GM08714 (cell line): ENCODE measurements at regions not wholly inside any gene's neighbourhood (a gene's known extent, or its start where the extent isn't known, plus 50 kb on each side); places are given as distances from the start of the nearest gene placed in this dataset.

Source experiments
- H3K4me3 ChIP-seq: fragments of 200-500 bp; sonication (Bioruptor generic); 2 replicates; pipeline ENCODE4 v1.5.1; 2014; ENCODE audit warnings: mild to moderate bottlenecking, low read length, inconsistent platforms
- ZNF274 ChIP-seq: IDR thresholded peaks from 2 replicates; pipeline ENCODE4 v1.6.1; 2012; ENCODE audit warnings: mild to moderate bottlenecking, low read depth, low read length

DNA sequence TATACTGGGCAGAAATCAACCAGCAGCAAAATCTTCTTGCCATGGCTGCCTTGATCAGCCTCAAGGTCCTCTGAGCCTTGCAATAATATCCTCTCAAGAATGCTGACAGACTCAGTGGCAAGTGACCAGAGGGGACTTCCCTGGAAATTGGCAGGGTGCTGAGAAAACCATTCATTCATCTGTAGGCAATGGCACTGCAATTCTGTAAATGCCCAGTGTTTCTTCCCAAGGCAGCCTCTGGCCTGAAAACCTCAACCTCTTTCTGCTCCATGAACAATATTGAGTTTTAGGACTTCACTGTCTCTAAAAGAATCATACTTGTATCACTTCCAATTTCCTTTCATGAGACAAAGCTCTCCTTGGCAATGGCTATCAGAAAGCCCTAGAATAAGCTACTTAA, 754.3 kb upstream of the TENM3 start:
- H3K4me3 ChIP-seq: no peak overlapping the region
- TF ChIP-seq ZNF274: no peak

DNA sequence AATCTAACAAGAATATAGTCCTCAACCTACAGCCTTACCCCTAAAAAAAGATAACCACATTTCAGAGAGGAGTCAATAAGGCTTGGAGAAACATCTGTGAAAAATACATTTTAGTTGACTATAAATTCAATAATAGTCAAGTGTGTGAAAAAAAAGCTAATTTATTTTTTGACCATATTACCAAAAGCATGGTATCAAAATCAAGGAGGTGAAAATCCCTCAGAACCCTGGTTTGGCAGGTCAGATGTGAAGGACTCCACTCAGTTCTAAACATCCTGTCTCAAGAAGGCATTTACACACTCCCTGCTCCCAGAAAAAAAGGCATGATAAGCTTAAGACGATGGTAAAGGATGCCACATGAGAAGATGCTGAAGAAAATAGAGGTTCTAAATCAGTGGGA, 745.1 kb upstream of the TENM3 start:
- no peak for TF ChIP-seq ZNF274
- H3K4me3 ChIP-seq: no peak overlapping the region

GRCh38 chr4:181502611-181503010, 740.6 kb upstream of the TENM3 start:
- H3K4me3 ChIP-seq: no peak overlapping the region
- no peak for TF ChIP-seq ZNF274

DNA sequence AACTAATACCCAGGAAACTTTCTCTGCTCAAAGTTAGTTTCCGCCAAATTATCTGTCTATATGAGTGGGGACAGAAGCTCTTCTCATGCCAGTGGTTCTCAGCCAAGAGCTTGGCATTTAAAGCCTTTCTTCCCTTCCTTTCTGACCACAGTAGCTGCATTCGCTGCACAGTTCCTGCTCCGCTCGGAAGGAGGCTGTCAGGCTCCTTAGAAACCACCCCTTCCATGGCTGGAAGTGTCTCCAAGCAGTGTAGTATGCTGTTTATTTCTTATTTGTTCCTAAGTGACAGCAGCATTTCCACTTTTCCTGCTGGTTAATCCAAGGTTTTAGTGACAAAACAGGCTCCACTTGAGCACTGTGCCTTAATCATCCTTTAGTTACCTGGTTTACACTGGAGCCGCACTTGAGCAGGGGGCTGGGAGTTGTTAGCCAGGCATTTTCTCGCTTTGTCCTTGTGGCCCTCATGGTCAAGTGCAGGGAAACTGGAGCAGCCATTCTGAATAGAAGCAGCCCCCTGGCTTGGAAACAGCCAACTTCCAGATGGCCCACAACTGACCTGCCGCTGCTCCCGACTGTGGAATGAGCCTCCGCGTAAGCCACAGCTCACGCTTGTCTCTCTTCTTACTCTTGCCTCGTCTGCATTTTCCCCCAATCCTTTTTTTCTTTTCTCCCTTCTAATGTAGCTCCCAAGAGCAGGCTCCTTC, 739.4 kb upstream of the TENM3 start:
- no peak overlapping the region for H3K4me3 ChIP-seq
- TF ChIP-seq ZNF274: no peak

DNA sequence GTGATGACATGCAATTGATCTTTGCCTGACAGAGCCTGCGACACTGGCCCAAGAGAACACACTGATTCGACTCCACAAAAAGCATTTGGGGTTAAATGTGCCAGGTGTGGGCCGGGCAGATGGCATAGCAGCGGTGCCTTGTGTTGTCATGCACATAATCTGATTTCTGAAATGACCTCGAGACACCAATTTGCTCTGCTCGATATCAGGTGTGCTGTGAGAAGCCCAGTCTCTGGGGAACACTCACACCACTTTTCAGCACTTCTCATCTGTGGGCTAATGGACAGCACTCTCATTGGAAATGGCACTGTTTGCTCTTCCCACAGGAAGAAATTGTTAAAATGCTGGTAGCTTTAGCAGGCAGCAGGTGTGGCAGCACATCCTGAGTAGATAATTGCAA, 738.3 kb upstream of the TENM3 start:
- TF ChIP-seq ZNF274: no peak
- H3K4me3 ChIP-seq: no peak overlapping the region

DNA sequence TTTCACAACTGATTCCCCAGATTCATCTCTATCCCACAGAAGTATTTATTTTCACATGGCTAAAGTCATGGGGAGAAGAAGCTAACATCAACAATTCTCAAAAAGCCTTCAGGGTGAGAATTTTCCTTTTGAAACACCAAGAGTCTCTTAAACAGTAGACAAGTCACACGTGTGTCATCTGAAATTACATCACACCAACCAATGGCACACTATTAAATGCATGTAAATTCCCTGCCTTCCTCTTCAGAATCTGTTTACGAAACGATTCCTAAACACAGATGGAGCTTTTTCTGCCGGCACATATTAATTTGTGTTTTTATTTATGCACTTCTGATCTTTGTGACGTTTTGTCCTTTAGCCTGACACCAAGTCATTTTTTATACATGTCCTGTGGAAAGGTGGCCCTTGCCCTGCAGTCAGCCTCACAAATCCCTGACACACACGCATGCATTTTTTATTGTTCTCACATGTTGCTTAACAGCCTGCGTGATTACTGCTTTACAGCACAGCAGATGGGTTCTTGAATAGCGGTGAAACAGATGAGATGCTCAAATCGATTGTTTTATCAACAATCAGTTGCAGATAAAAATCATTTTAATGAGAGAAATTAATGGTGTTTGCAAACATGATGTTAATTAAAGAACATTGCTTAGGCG, 735.9 kb upstream of the TENM3 start:
- no peak for TF ChIP-seq ZNF274
- no peak overlapping the region for H3K4me3 ChIP-seq

- no peak overlapping the region for H3K4me3 ChIP-seq
- TF ChIP-seq ZNF274: no peak
These were observed 735.3 kb upstream of the TENM3 start for GRCh38 chr4:181507938-181508337.

DNA sequence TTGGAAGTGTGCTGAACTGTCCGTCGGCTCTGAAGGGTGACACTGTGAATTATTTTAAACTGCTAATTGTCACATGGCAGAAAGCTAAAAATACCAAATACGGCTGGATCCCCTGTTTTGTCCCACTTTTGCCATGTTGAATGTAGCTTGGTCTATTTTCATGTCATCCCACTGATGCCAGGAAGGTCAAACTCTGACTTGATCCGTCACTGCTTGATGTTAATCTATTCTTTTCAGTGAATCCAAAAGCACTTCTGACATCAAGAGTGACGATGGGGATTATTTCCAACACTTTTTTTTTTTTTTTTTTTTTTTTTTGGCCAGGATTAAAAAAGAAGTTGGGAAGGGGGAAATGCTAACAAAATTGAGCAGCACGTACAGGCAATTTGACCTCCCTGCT, 734.6 kb upstream of the TENM3 start:
- no peak for TF ChIP-seq ZNF274
- no peak overlapping the region for H3K4me3 ChIP-seq

- TF ChIP-seq ZNF274: no peak
- no peak overlapping the region for H3K4me3 ChIP-seq
These were observed 734.1 kb upstream of the TENM3 start for GRCh38 chr4:181509073-181509472.

DNA sequence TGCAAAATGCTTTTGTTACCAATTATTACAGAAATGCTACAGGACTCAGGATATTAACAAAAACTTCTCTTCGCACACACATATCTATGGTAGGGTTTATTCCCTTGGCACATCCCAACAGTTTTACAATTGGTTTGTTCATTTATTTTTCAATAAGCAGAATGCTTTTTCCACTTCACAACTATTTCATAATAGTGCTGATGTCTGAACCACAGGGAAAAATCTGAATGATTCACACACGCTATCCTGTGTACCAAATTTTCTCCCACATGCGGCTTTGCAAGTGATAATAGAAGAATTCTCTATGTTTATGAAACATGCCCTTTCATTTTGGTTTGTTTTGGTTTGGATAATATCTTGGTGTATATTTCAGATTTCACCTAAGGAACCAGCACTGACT, 725.7 kb upstream of the TENM3 start:
- no peak for TF ChIP-seq ZNF274
- H3K4me3 ChIP-seq: no peak overlapping the region

DNA sequence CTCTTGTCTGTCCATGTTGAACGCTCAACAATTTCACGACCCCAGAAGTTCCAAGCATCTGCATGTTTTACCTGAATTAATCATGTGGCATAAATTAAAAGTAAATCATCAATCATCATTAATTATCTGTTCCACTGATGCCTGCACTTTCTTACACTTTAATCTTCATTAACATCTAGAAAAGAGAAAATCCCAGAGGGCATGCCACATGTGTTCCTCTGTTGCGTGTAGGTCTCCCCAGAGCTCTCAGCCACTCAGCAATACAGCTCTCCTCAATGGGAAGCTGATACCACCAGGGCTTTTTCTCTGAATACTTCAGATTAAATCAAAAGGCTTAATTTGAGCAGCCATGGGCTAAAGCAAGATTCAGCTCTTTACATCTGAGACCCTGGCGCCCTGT, 722.4 kb upstream of the TENM3 start:
- no peak for TF ChIP-seq ZNF274
- H3K4me3 ChIP-seq: no peak overlapping the region

GRCh38 chr4:181523973-181524372, 719.2 kb upstream of the TENM3 start:
- no peak for TF ChIP-seq ZNF274
- H3K4me3 ChIP-seq: no peak overlapping the region

DNA sequence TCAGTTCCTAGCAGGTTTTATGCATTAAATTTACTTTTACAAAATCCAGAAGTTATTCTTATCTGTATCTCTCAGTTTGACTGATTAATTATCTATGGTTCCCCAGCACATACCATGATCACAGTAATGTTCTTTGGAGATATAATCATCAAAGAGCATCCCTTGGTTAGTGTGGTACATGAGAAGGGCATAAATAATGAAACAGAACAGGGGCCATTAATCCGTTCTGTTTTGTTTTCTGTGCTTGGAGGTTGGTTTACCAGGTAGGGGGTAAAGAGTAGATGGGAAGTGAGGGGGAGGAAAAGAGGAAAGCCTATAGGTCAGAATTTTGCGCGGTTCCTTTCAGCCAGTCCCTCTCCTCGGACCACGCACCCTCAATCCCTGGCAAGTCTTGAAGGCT, 718.7 kb upstream of the TENM3 start:
- TF ChIP-seq ZNF274: no peak
- no peak overlapping the region for H3K4me3 ChIP-seq

DNA sequence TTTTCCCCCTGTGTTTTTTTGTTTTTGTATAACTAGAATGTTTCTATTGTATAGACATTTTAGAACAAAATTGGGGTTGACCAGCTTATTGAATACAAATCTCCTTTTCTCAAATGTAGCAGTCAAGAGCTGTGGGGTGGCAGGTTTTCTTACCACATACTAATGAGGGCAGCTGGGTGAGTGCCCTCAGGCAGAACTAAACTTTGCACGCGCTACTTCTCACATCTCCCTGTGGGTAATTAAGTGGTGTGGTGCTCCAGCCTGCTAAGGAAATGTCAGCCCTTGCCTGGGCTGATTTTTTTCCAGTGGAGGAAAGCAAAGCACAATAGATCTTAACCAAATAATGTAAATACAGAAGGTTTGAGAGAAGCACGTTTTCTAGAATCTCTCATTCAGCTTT, 717.6 kb upstream of the TENM3 start:
- H3K4me3 ChIP-seq: no peak overlapping the region

DNA sequence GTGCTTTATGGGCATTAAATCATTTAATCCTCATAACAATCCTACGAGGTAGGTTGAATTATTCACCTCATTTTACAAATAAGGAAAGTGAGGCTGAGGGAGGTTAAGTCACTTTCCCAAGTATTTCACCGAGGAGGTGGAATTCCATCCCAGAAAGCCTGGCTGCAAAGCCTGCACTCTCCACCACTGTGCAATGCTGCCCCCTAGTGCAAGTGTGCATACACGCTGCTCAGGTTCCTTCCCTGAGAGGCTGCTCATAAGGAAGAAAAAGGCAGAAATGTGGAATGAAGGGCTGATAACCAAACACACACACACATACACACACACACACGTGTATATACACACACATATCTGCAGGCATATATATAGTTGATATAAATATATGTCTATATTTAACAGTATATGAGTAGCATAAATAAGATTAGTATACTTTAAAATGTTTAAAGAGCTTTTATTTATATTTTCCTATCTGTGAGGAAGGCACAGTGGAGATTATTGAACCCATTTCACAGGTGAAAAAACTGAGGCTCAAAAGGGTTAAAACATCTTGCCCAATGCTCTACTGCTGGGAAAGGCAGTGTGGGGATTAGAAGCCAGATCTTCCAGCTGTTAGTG, 714.5 kb upstream of the TENM3 start:
- TF ChIP-seq ZNF274: no peak
- H3K4me3 ChIP-seq: no peak overlapping the region

More for the DNA sequence above, 717.6 kb upstream of the TENM3 start:
- no peak for TF ChIP-seq ZNF274
